GM12878 (cell line): ENCODE measurements at regions not wholly inside any gene's neighbourhood (a gene's known extent, or its start where the extent isn't known, plus 50 kb on each side); places are given as distances from the start of the nearest gene placed in this dataset.

Experiments used
- ATAC-seq: fragments of 200-7000 bp; cut with Tn5 transposase; 3 replicates; pipeline ENCODE4 v1.9.1; 2020; ENCODE audit warnings: mild to moderate bottlenecking, moderate library complexity
- BruUV-seq: library from RNA; stranded (reverse); fragments of 400-500 nt; replicated peaks from 2 replicates; lab custom pipeline; 2021; lab: Mats Ljungman, UMichigan
- CTCF ChIA-PET: fragments of 300-600 bp; sonication (Branson Sonifier 250); formaldehyde crosslinking; extraction: SDS; loops from one replicate; lab custom pipeline; 2021; ENCODE audit warnings: inconsistent platforms; lab: Yijun Ruan, JAX
- POLR2A ChIA-PET: fragments of 350-600 bp; formaldehyde crosslinking; extraction: SDS; loops from one replicate; lab custom pipeline; 2021; ENCODE audit warnings: inconsistent platforms; lab: Charles Lee
- RAD21 ChIA-PET: fragments of 300-600 bp; sonication (Branson Sonifier 250); formaldehyde crosslinking; loops from one replicate; lab custom pipeline; 2023; ENCODE audit warnings: antibody characterized with exemption; ENCODE audit not compliant: unreplicated experiment; lab: Charles Lee
- SMC1A ChIA-PET: fragments of 300-600 bp; sonication (Branson Sonifier 250); formaldehyde crosslinking; loops from one replicate; lab custom pipeline; 2023; ENCODE audit not compliant: unreplicated experiment, uncharacterized antibody; lab: Charles Lee
- DNase-seq: peaks from one replicate; pipeline ENCODE4 v3.0.0-alpha.2; 2011; ENCODE audit warnings: low read depth, low spot score
- FAIRE-seq: peaks from 3 replicates; lab custom pipeline; 2011; peaks lifted over from hg19 to GRCh38; lab: Jason Lieb, UNC
- H2AFZ ChIP-seq: 2 replicates; pipeline ENCODE4 v1.6.0; 2011; ENCODE audit warnings: low read depth, low read length, control low read depth; ENCODE audit not compliant: control insufficient read depth
- H3K27ac ChIP-seq: 2 replicates; pipeline ENCODE4 v1.5.1; 2011; ENCODE audit warnings: control low read depth; ENCODE audit not compliant: control insufficient read depth, insufficient read depth
- H3K27me3 ChIP-seq, 2 experiments: replicated peaks in 1 of 2; 2 replicates each; pipeline versions ENCODE4 v1.6.0 to v1.6.1; 2011; ENCODE audit warnings: low read length in 1 of 2; ENCODE audit not compliant: control insufficient read depth in 2 of 2, insufficient read depth in 2 of 2
- H3K36me3 ChIP-seq, 2 experiments: 2 replicates each; pipeline ENCODE4 v1.5.1; 2011; ENCODE audit warnings: low read length in 1 of 2; ENCODE audit not compliant: control insufficient read depth in 2 of 2, insufficient read depth in 2 of 2
- H3K4me1 ChIP-seq: 2 replicates; pipeline ENCODE4 v1.6.1; 2011; ENCODE audit warnings: mild to moderate bottlenecking, low read length, moderate library complexity, mixed read lengths; ENCODE audit not compliant: control insufficient read depth, insufficient read depth
- H3K4me2 ChIP-seq: 2 replicates; pipeline ENCODE4 v1.6.0; 2011; ENCODE audit warnings: control low read depth; ENCODE audit not compliant: control insufficient read depth, insufficient read depth
- H3K4me3 ChIP-seq: fragments of 200-600 bp; sonication (generic); 2 replicates; pipeline ENCODE4 v1.5.1; 2016
- H3K79me2 ChIP-seq: 2 replicates; pipeline ENCODE4 v1.6.0; 2011; ENCODE audit warnings: low read length; ENCODE audit not compliant: control insufficient read depth, insufficient read depth
- H3K9ac ChIP-seq: 2 replicates; pipeline ENCODE4 v1.8.0; 2011; ENCODE audit warnings: low read length, control low read depth, mixed read lengths; ENCODE audit not compliant: control insufficient read depth, insufficient read depth
- H3K9me3 ChIP-seq: replicated peaks from 3 replicates; pipeline ENCODE4 v1.5.1; 2011; ENCODE audit warnings: mild to moderate bottlenecking, low read length; ENCODE audit not compliant: control insufficient read depth, insufficient read depth
- H4K20me1 ChIP-seq: 2 replicates; pipeline ENCODE4 v1.6.0; 2011; ENCODE audit not compliant: control insufficient read depth, insufficient read depth
- ASH2L ChIP-seq: fragments of 300-600, 200-600 bp; sonication (generic); IDR thresholded peaks from 2 replicates; pipeline ENCODE4 v1.6.1; 2017; ENCODE audit warnings: low read depth, mild to moderate bottlenecking, borderline replicate concordance
- ATF3 ChIP-seq: IDR thresholded peaks from 2 replicates; pipeline ENCODE4 v1.6.1; 2011; ENCODE audit warnings: low read depth, mild to moderate bottlenecking, low read length, moderate library complexity, borderline replicate concordance; ENCODE audit errors: extremely low read depth
- CBX5 ChIP-seq: sonication (generic); IDR thresholded peaks from 2 replicates; pipeline ENCODE4 v1.6.1; 2016; ENCODE audit warnings: low read depth, moderate library complexity, mild to moderate bottlenecking, inconsistent platforms
- CREB1 ChIP-seq: IDR thresholded peaks from 2 replicates; pipeline ENCODE4 v1.6.1; 2012; ENCODE audit warnings: low read depth, mild to moderate bottlenecking, inconsistent platforms
- E2F8 ChIP-seq: fragments of 450-650 bp; IDR thresholded peaks from 2 replicates; pipeline ENCODE4 v1.6.1; 2018; ENCODE audit warnings: mild to moderate bottlenecking, low read depth, moderate library complexity; ENCODE audit not compliant: partially characterized antibody
- EZH2 ChIP-seq: IDR thresholded peaks from 2 replicates; pipeline ENCODE4 v1.6.1; 2012; ENCODE audit warnings: low read depth, mild to moderate bottlenecking, control low read depth, inconsistent platforms, low read length, borderline replicate concordance; ENCODE audit not compliant: control insufficient read depth
- FOXM1 ChIP-seq: IDR thresholded peaks from 2 replicates; pipeline ENCODE4 v1.6.1; 2012; ENCODE audit warnings: low read depth, mild to moderate bottlenecking, inconsistent platforms, low read length, moderate library complexity
- HDAC2 ChIP-seq: fragments of 200-600 bp; sonication (generic); IDR thresholded peaks from 2 replicates; pipeline ENCODE4 v1.6.1; 2017
- IRF3 ChIP-seq: fragments of 450-650 bp; IDR thresholded peaks from 2 replicates; pipeline ENCODE4 v1.6.1; 2014; ENCODE audit warnings: mild to moderate bottlenecking
- POLR2AphosphoS2 ChIP-seq: IDR thresholded peaks from 2 replicates; pipeline ENCODE4 v1.6.1; 2011; ENCODE audit warnings: low read depth, mild to moderate bottlenecking, low read length, improper control_type of control experiment, moderate library complexity
- RAD21 ChIP-seq: IDR thresholded peaks from 2 replicates; pipeline ENCODE4 v1.6.1; 2011; ENCODE audit warnings: mild to moderate bottlenecking, low read depth, low read length, moderate library complexity; ENCODE audit not compliant: insufficient read depth
- SKIL ChIP-seq: fragments of 450-650 bp; IDR thresholded peaks from 2 replicates; pipeline ENCODE4 v1.6.1; 2017; ENCODE audit warnings: mild to moderate bottlenecking, low read depth, inconsistent platforms; ENCODE audit not compliant: poor library complexity, severe bottlenecking
- SREBF1 ChIP-seq: IDR thresholded peaks from 2 replicates; pipeline ENCODE4 v1.6.1; 2012; ENCODE audit warnings: mild to moderate bottlenecking, low read length
- USF1 ChIP-seq: IDR thresholded peaks from 2 replicates; pipeline ENCODE4 v1.6.1; 2011; ENCODE audit warnings: borderline replicate concordance, low read depth, mild to moderate bottlenecking, moderate library complexity, mixed read lengths, low read length; ENCODE audit not compliant: insufficient read depth; ENCODE audit errors: extremely low read length
- YBX1 ChIP-seq: fragments of 450-650 bp; IDR thresholded peaks from 2 replicates; pipeline ENCODE4 v1.6.1; 2016; ENCODE audit warnings: antibody characterized with exemption
- WGBS: methylation state at CpG from one replicate; pipeline ENCODE4 v1.1.6; 2016; ENCODE audit warnings: low lambda C conversion rate; ENCODE audit not compliant: insufficient replicate concordance, insufficient coverage; ENCODE audit errors: missing lambda C conversion rate; 5-methylcytosine and 5-hydroxymethylcytosine counted together
- in situ Hi-C: fragments of 300-500 bp; cut with MboI; formaldehyde crosslinking; loops from 9 replicates; pipeline ENCODE4 v1.14.3; 2018; ENCODE audit warnings: mixed read lengths
- intact Hi-C: fragments of 100-400 bp; cut with micrococcal nuclease; formaldehyde crosslinking; loops from one replicate; pipeline ENCODE4 v1.14.2; 2022; ENCODE audit not compliant: unreplicated experiment

- no peak for TF ChIP-seq CBX5
- TF ChIP-seq, all 136 proteins: peak for 0
Observed at GRCh38 chr12:30146561-30146960, 362.8 kb upstream of the TMTC1 start (continued).

GRCh38 chr12:30145684-30146032 is 361.9 kb upstream of the TMTC1 start:
- H3K79me2 ChIP-seq: no peaks in the 10 kb centered on the region
- RAD21 ChIA-PET: no interaction called here
- H3K27me3 ChIP-seq: no peaks in the 10 kb centered on the region
- no peaks in the 10 kb centered on the region for H3K4me1 ChIP-seq
- no peaks in the 10 kb centered on the region for H3K36me3 ChIP-seq
- H4K20me1 ChIP-seq: no peaks in the 10 kb centered on the region
- POLR2A ChIA-PET: no interaction called here
- SMC1A ChIA-PET: interaction anchor here (1.7 kb wide), 1 partner anchor 9 kb away, joined by 8 read pairs; no protein-coding TSS in a partner anchor
- FAIRE-seq (no peak), DNase-seq (no peak), ATAC-seq (no peak)
- no TSS peak for BruUV-seq
- intact Hi-C loops (no loop called here), in situ Hi-C loops (no loop called here)
- TF ChIP-seq ATF3: no peak
- no peak for TF ChIP-seq SKIL
- no peak for TF ChIP-seq SREBF1
- TF ChIP-seq POLR2AphosphoS2: no peak
- no peak for TF ChIP-seq ASH2L
- TF ChIP-seq EZH2: no peak
- TF ChIP-seq FOXM1: no peak
- TF ChIP-seq E2F8: no peak
- no peak for TF ChIP-seq USF1
- no peak for TF ChIP-seq HDAC2
- no peak for TF ChIP-seq RAD21
- TF ChIP-seq YBX1: no peak
- TF ChIP-seq IRF3: no peak
- TF ChIP-seq CREB1: no peak
- WGBS: 0% methylated on average over 1 of the region's 1 CpG
- CTCF ChIA-PET: interaction anchor here (1.2 kb wide), 1 partner anchor 9 kb away, joined by 3 read pairs; no protein-coding TSS in a partner anchor
- H3K9ac ChIP-seq: no peak overlapping the region
- H2AFZ ChIP-seq: no peak overlapping the region
- no peak overlapping the region for H3K4me3 ChIP-seq
- H3K27ac ChIP-seq: no peak overlapping the region
- H3K4me2 ChIP-seq: no peak overlapping the region
- H3K9me3 ChIP-seq: no peaks in the 10 kb centered on the region
